HEK293 (cell line): ENCODE measurements at regions not wholly inside any gene's neighbourhood (a gene's known extent, or its start where the extent isn't known, plus 50 kb on each side); places are given as distances from the start of the nearest gene placed in this dataset.

Experiments
- CTCF ChIA-PET: fragments of 350-600 bp; formaldehyde crosslinking; extraction: SDS; loops from one replicate; lab custom pipeline; 2021; ENCODE audit warnings: antibody characterized with exemption; lab: Yijun Ruan, JAX
- POLR2A ChIA-PET: fragments of 300-600 bp; formaldehyde crosslinking; extraction: SDS; loops from one replicate; lab custom pipeline; 2020; ENCODE audit warnings: antibody characterized with exemption, inconsistent platforms; lab: Yijun Ruan, JAX
- H3K27ac ChIP-seq: fragments of 200-500 bp; sonication (Bioruptor generic); 2 replicates; pipeline ENCODE4 v1.5.1; 2014; ENCODE audit warnings: low read depth, low read length, control low read depth, inconsistent platforms; ENCODE audit errors: extremely low read depth
- H3K36me3 ChIP-seq, 2 experiments: fragments of 200-500 bp in 1 of 2; sonication (Bioruptor generic) in 1 of 2; 1 replicate in 1 of 2; 2 replicates in 1 of 2; pipeline ENCODE4 v1.5.1; 2014 to 2017; ENCODE audit warnings: inconsistent platforms in 2 of 2, low read length in 2 of 2; ENCODE audit not compliant: control insufficient read depth in 2 of 2, insufficient read depth in 1 of 2
- H3K4me1 ChIP-seq: fragments of 200-500 bp; sonication (Bioruptor generic); 2 replicates; pipeline ENCODE4 v1.5.1; 2014; ENCODE audit warnings: mild to moderate bottlenecking, low read length, inconsistent platforms; ENCODE audit not compliant: control insufficient read depth, insufficient read depth
- H3K4me3 ChIP-seq: 2 replicates; pipeline ENCODE4 v1.5.1; 2011; ENCODE audit warnings: low read depth, mild to moderate bottlenecking, control low read depth, low read length, moderate library complexity
- H3K9me3 ChIP-seq: fragments of 200-500 bp; sonication (Bioruptor generic); 2 replicates; pipeline ENCODE4 v1.5.1; 2014; ENCODE audit warnings: low read depth, low read length, inconsistent platforms; ENCODE audit not compliant: control insufficient read depth, insufficient read depth
- EGR2 ChIP-seq: fragments of 450-650 bp; formaldehyde crosslinking; IDR thresholded peaks from 2 replicates; pipeline ENCODE4 v1.5.1; 2016; ENCODE audit warnings: low read depth, missing biosample characterization, missing genetic modification characterization
- GLIS1 ChIP-seq: fragments of 450-650 bp; formaldehyde crosslinking; IDR thresholded peaks from 2 replicates; pipeline ENCODE4 v1.5.1; 2016; ENCODE audit warnings: missing biosample characterization, missing genetic modification characterization
- SETDB1 ChIP-seq: IDR thresholded peaks from one replicate; pipeline ENCODE4 v1.6.1; 2017; ENCODE audit warnings: mild to moderate bottlenecking, low read length, moderate library complexity, mixed read lengths; ENCODE audit not compliant: insufficient read length
- TCF7L2 ChIP-seq: IDR thresholded peaks from 2 replicates; pipeline ENCODE4 v1.6.1; 2011; ENCODE audit warnings: low read depth, mild to moderate bottlenecking, inconsistent platforms, low read length, moderate library complexity, borderline replicate concordance
- ZBTB1 ChIP-seq: fragments of 450-650 bp; formaldehyde crosslinking; IDR thresholded peaks from 2 replicates; pipeline ENCODE4 v1.5.1; 2016; ENCODE audit warnings: missing biosample characterization, missing genetic modification characterization
- ZFP41 ChIP-seq: fragments of 450-650 bp; formaldehyde crosslinking; IDR thresholded peaks from 2 replicates; pipeline ENCODE4 v1.5.1; 2016; ENCODE audit warnings: missing biosample characterization, missing genetic modification characterization, borderline replicate concordance
- ZNF138 ChIP-seq: fragments of 450-650 bp; formaldehyde crosslinking; IDR thresholded peaks from 2 replicates; pipeline ENCODE4 v1.5.1; 2016; ENCODE audit warnings: missing biosample characterization, missing genetic modification characterization, borderline replicate concordance
- ZNF2 ChIP-seq: fragments of 450-650 bp; formaldehyde crosslinking; IDR thresholded peaks from 2 replicates; pipeline ENCODE4 v1.5.1; 2016; ENCODE audit warnings: missing biosample characterization, missing genetic modification characterization
- ZNF202 ChIP-seq: fragments of 450-650 bp; formaldehyde crosslinking; IDR thresholded peaks from 2 replicates; pipeline ENCODE4 v1.5.1; 2016; ENCODE audit warnings: missing biosample characterization, missing genetic modification characterization, borderline replicate concordance
- ZNF266 ChIP-seq: fragments of 450-650 bp; formaldehyde crosslinking; IDR thresholded peaks from 2 replicates; pipeline ENCODE4 v1.5.1; 2016; ENCODE audit warnings: missing biosample characterization, missing genetic modification characterization, low read depth
- ZNF274 ChIP-seq, 2 experiments: fragments of 200-500 bp in 1 of 2; fragments of 450-650 bp in 1 of 2; sonication (Bioruptor generic) in 1 of 2; formaldehyde crosslinking in 1 of 2; IDR thresholded peaks; 2 replicates each; pipeline versions ENCODE4 v1.5.1 to v1.6.1; 2014 to 2016; ENCODE audit warnings: borderline replicate concordance in 1 of 2, inconsistent platforms in 1 of 2, low read length in 1 of 2, missing biosample characterization in 1 of 2, missing genetic modification characterization in 1 of 2
- ZNF514 ChIP-seq: fragments of 450-650 bp; formaldehyde crosslinking; IDR thresholded peaks from 2 replicates; pipeline ENCODE4 v1.5.1; 2016; ENCODE audit warnings: missing biosample characterization, missing genetic modification characterization
- ZNF548 ChIP-seq: fragments of 450-650 bp; formaldehyde crosslinking; IDR thresholded peaks from 2 replicates; pipeline ENCODE4 v1.5.1; 2016; ENCODE audit warnings: missing biosample characterization, missing genetic modification characterization
- ZNF558 ChIP-seq: fragments of 450-650 bp; formaldehyde crosslinking; IDR thresholded peaks from 2 replicates; pipeline ENCODE4 v1.5.1; 2016; ENCODE audit warnings: missing biosample characterization, missing genetic modification characterization
- ZNF571 ChIP-seq: fragments of 450-650 bp; formaldehyde crosslinking; IDR thresholded peaks from 2 replicates; pipeline ENCODE4 v1.5.0; 2017; ENCODE audit warnings: missing biosample characterization, missing genetic modification characterization
- ZNF701 ChIP-seq: fragments of 450-650 bp; formaldehyde crosslinking; IDR thresholded peaks from 2 replicates; pipeline ENCODE4 v1.5.1; 2016; ENCODE audit warnings: missing biosample characterization, missing genetic modification characterization
- ZSCAN30 ChIP-seq: fragments of 450-650 bp; IDR thresholded peaks from 2 replicates; pipeline ENCODE4 v1.5.1; 2018; ENCODE audit warnings: missing biosample characterization, mild to moderate bottlenecking, missing genetic modification characterization, moderate library complexity
- TF ChIP-seq, protein P1 (sequence below): fragments of 450-650 bp; formaldehyde crosslinking; IDR thresholded peaks from 2 replicates; pipeline ENCODE4 v1.5.1; 2016; ENCODE audit warnings: missing biosample characterization, missing genetic modification characterization, low read depth
- TF ChIP-seq, protein P2 (sequence below): fragments of 450-650 bp; formaldehyde crosslinking; IDR thresholded peaks from 2 replicates; pipeline ENCODE4 v1.5.1; 2016; ENCODE audit warnings: missing biosample characterization, missing genetic modification characterization
- TF ChIP-seq, protein P3 (sequence below): fragments of 450-650 bp; formaldehyde crosslinking; IDR thresholded peaks from 2 replicates; pipeline ENCODE4 v1.5.1; 2016; ENCODE audit warnings: missing biosample characterization, missing genetic modification characterization
- TF ChIP-seq, protein P4 (sequence below): fragments of 450-650 bp; formaldehyde crosslinking; IDR thresholded peaks from 2 replicates; pipeline ENCODE4 v1.5.1; 2016; ENCODE audit warnings: missing biosample characterization, missing genetic modification characterization, low read depth

DNA sequence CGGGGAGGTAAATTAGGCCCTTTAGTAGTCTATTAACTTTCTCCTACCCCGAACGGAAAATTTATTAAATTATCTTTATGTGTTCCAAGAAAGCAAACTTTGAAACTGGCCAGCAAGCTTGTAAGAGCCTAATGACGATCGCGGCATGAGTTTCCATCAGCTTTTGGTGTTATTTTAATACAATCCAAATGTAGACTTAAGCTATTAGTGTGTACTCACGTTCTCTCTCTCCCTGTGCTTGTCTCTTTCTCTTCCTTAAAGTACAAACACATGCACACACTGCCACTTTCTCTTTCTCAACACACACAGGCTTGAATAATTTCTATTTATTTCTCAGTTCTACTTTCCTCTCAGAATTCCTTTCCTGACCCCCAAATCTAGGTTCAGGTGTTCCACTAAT lies 108.8 kb upstream of the MME start (continued):
- TF ChIP-seq, protein P1, sequence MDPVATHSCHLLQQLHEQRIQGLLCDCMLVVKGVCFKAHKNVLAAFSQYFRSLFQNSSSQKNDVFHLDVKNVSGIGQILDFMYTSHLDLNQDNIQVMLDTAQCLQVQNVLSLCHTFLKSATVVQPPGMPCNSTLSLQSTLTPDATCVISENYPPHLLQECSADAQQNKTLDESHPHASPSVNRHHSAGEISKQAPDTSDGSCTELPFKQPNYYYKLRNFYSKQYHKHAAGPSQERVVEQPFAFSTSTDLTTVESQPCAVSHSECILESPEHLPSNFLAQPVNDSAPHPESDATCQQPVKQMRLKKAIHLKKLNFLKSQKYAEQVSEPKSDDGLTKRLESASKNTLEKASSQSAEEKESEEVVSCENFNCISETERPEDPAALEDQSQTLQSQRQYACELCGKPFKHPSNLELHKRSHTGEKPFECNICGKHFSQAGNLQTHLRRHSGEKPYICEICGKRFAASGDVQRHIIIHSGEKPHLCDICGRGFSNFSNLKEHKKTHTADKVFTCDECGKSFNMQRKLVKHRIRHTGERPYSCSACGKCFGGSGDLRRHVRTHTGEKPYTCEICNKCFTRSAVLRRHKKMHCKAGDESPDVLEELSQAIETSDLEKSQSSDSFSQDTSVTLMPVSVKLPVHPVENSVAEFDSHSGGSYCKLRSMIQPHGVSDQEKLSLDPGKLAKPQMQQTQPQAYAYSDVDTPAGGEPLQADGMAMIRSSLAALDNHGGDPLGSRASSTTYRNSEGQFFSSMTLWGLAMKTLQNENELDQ (tag by site-specific recombination), result no peak
- TF ChIP-seq ZNF558 (tag by site-specific recombination), result no peak
- TF ChIP-seq, protein P2, sequence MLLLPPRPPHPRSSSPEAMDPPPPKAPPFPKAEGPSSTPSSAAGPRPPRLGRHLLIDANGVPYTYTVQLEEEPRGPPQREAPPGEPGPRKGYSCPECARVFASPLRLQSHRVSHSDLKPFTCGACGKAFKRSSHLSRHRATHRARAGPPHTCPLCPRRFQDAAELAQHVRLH (tag by site-specific recombination), result no peak
- TF ChIP-seq, all 188 proteins: peak for 0

DNA sequence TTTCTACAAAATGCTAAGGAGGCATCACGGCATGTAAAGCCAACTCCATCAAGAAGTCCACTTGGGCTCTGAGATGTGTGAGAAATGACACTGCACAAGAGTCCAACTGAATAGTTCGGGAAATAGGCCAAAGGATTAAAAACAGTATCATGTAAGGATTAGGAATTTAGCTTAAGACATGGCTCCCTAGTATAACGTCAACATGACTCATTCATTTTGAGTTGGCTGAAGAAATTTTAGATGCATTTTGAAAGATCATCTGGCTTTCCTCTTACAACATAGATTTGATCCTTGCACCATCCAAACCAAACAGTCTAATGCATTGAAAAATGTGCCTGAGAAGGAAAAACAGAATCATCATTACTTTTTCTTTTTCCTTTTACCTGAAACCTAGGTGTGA lies 109.3 kb upstream of the MME start:
- H3K4me1 ChIP-seq, result no peaks in the 10 kb centered on the region
- POLR2A ChIA-PET, result no interaction called here
- CTCF ChIA-PET, result no interaction called here
- no peak overlapping the region for H3K4me3 ChIP-seq
- no peak overlapping the region for H3K27ac ChIP-seq
- no peaks in the 10 kb centered on the region for H3K9me3 ChIP-seq
- H3K36me3 ChIP-seq, result no peaks in the 10 kb centered on the region
- no peak for TF ChIP-seq SETDB1
- no peak for TF ChIP-seq ZNF266
- no peak for TF ChIP-seq ZSCAN30 (tag by site-specific recombination)
- TF ChIP-seq ZNF138 (tag by site-specific recombination), result no peak
- no peak for TF ChIP-seq ZNF2
- no peak for TF ChIP-seq GLIS1 (tag by site-specific recombination)
- TF ChIP-seq TCF7L2, result no peak
- TF ChIP-seq, protein P3, sequence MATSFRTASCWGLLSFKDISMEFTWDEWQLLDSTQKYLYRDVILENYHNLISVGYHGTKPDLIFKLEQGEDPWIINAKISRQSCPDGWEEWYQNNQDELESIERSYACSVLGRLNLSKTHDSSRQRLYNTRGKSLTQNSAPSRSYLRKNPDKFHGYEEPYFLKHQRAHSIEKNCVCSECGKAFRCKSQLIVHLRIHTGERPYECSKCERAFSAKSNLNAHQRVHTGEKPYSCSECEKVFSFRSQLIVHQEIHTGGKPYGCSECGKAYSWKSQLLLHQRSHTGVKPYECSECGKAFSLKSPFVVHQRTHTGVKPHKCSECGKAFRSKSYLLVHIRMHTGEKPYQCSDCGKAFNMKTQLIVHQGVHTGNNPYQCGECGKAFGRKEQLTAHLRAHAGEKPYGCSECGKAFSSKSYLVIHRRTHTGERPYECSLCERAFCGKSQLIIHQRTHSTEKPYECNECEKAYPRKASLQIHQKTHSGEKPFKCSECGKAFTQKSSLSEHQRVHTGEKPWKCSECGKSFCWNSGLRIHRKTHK (tag by site-specific recombination), result no peak
- no peak for TF ChIP-seq ZNF548 (tag by site-specific recombination)
- TF ChIP-seq, protein P4, sequence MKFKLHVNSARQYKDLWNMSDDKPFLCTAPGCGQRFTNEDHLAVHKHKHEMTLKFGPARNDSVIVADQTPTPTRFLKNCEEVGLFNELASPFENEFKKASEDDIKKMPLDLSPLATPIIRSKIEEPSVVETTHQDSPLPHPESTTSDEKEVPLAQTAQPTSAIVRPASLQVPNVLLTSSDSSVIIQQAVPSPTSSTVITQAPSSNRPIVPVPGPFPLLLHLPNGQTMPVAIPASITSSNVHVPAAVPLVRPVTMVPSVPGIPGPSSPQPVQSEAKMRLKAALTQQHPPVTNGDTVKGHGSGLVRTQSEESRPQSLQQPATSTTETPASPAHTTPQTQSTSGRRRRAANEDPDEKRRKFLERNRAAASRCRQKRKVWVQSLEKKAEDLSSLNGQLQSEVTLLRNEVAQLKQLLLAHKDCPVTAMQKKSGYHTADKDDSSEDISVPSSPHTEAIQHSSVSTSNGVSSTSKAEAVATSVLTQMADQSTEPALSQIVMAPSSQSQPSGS, result no peak
- TF ChIP-seq ZNF202 (tag by site-specific recombination), result no peak
- TF ChIP-seq ZNF701 (tag by site-specific recombination), result no peak
- TF ChIP-seq ZFP41, result no peak
- no peak for TF ChIP-seq ZNF571 (tag by site-specific recombination)
- no peak for TF ChIP-seq ZNF274 (IDR thresholded peaks at IDR 0.05; ENCODE audit: low read length)
- TF ChIP-seq ZNF274 (tag by site-specific recombination; IDR thresholded peaks at IDR 0.05; ENCODE audit: borderline replicate concordance), result no peak
- TF ChIP-seq EGR2 (tag by site-specific recombination), result no peak
- no peak for TF ChIP-seq ZNF514
- TF ChIP-seq ZBTB1 (tag by site-specific recombination), result no peak
